Transverse colon (tissue), 4 donors: ENCODE measurements at regions not wholly inside any gene's neighbourhood (a gene's known extent, or its start where the extent isn't known, plus 50 kb on each side); places are given as distances from the start of the nearest gene placed in this dataset.
A peak's percentile ranks its signal among the peaks of the same experiment; 100 is the strongest.

Experiments used
- DNase-seq: peaks from one replicate; pipeline ENCODE4 v3.0.0-alpha.2; 2019
- H3K27ac ChIP-seq, 4 donors: fragments of 200-600 bp; sonication (generic); 2 replicates each; pipeline ENCODE4 v1.5.1; 2016 to 2018; ENCODE audit warnings: inconsistent platforms in 4 of 4
- H3K27me3 ChIP-seq: fragments of 200-600 bp; sonication (generic); 2 replicates; pipeline ENCODE4 v1.5.1; 2017; ENCODE audit warnings: inconsistent platforms
- H3K36me3 ChIP-seq, 4 donors: fragments of 200-600 bp; sonication (generic); 2 replicates each; pipeline ENCODE4 v1.5.1; 2017 to 2019; ENCODE audit warnings: inconsistent platforms in 4 of 4
- H3K4me1 ChIP-seq, 4 donors: fragments of 200-600 bp; sonication (generic); 2 replicates each; pipeline ENCODE4 v1.5.1; 2017 to 2020; ENCODE audit warnings: inconsistent platforms in 4 of 4
- H3K4me3 ChIP-seq, 4 donors: fragments of 200-600 bp; sonication (generic); 1 replicate in 1 of 4; 2 replicates in 3 of 4; pipeline versions ENCODE4 v1.5.1 to v1.6.1; 2017 to 2019; ENCODE audit warnings: inconsistent platforms in 4 of 4
- H3K9me3 ChIP-seq, 2 donors: fragments of 200-600 bp; sonication (generic); 2 replicates each; pipeline ENCODE4 v1.5.1; 2017 to 2019; ENCODE audit warnings: inconsistent platforms in 2 of 2
- CTCF ChIP-seq, 5 experiments: fragments of 200-600 bp in 3 of 5; fragments of 450-650 bp in 2 of 5; sonication (generic) in 3 of 5; IDR thresholded peaks; 1 replicate in 2 of 5; 2 replicates in 3 of 5; pipeline ENCODE4 v1.5.1; 2016 to 2017; ENCODE audit warnings: antibody characterized with exemption in 5 of 5, inconsistent platforms in 3 of 5, mild to moderate bottlenecking in 2 of 5, moderate library complexity in 1 of 5
- EP300 ChIP-seq: sonication (generic); formaldehyde crosslinking; IDR thresholded peaks from one replicate; pipeline ENCODE4 v1.6.1; 2017; ENCODE audit warnings: antibody characterized with exemption, low read depth
- POLR2A ChIP-seq: fragments of 450-650 bp; IDR thresholded peaks from one replicate; pipeline ENCODE4 v1.6.1; 2016; ENCODE audit warnings: antibody characterized with exemption, mild to moderate bottlenecking, moderate library complexity
- POLR2AphosphoS5 ChIP-seq, 3 donors: sonication (generic); formaldehyde crosslinking; IDR thresholded peaks; one replicate each; pipeline ENCODE4 v1.6.1; 2016; ENCODE audit warnings: antibody characterized with exemption in 3 of 3
- whole genome bisulfite sequencing, 2 donors: methylation state at CpG; one replicate each; pipeline ENCODE4 v1.1.5; 2018; ENCODE audit warnings: low coverage in 1 of 2; 5-methylcytosine and 5-hydroxymethylcytosine counted together
- in situ Hi-C, 4 donors: fragments of 200-750 bp; cut with MboI; loops; one replicate each; pipeline versions ENCODE4 v1.15.0 to v1.15.1; 2017; ENCODE audit warnings: low sequenced_read_pairs in 3 of 4, low pct_ligation_motif_present in 1 of 4, low pct_unique_long_range_greater_than_20kb in 1 of 4
- intact Hi-C: fragments of 100-400 bp; cut with DNase I; formaldehyde crosslinking; loops from one replicate; pipeline ENCODE4 v1.15.1; 2023; ENCODE audit warnings: low total_unique reads

- in situ Hi-C loops: no loop called here
- H3K27me3 ChIP-seq: peaks cover 3% of the 10 kb centered on the region
- intact Hi-C loops: no loop called here
Observed at GRCh38 chr22:49048591-49048990, 779.1 kb downstream of the BRD1 start.

GRCh38 chr22:49047447-49047846 lies 780.2 kb downstream of the BRD1 start:
- intact Hi-C loops: no loop called here

More at GRCh38 chr22:49048591-49048990, 779.1 kb downstream of the BRD1 start:
- Histone ChIP-seq H3K36me3 (no peaks in the 10 kb centered on the region), H3K9me3 (no peaks in the 10 kb centered on the region), H3K4me3 (no peak overlapping the region), H3K4me1 (no peaks in the 10 kb centered on the region), H3K27ac (no peak overlapping the region)
- TF ChIP-seq POLR2A: no peak
- TF ChIP-seq POLR2AphosphoS5 (IDR thresholded peaks at IDR 0.05): no peak
- no peak for TF ChIP-seq EP300
- no peak for DNase-seq
- 69% methylated on average over 11 of the region's 11 CpGs; no CpG with 5 or more reads in 1 of the 2 donors for WGBS, 2 donors

GRCh38 chr22:49046546-49047361 lies 780.9 kb downstream of the BRD1 start:
- Histone ChIP-seq H3K4me3 (no peak overlapping the region), H3K36me3 (no peaks in the 10 kb centered on the region), H3K27ac (no peak overlapping the region), H3K9me3 (no peaks in the 10 kb centered on the region), H3K4me1 (no peaks in the 10 kb centered on the region), H3K27me3 (peaks cover 2% of the 10 kb centered on the region)
- intact Hi-C loops (no loop called here), in situ Hi-C loops (no loop called here)
- TF ChIP-seq POLR2AphosphoS5 (IDR thresholded peaks at IDR 0.05) (no peak), CTCF (IDR thresholded peaks at IDR 0.05) (peak in 3 of 5 experiments; percentile 14 to 24 (median 20)), EP300 (no peak)
- 49 to 100% methylated on average over 1 to 17 of the region's 17 CpGs for WGBS, 2 donors
- DNase-seq: no peak

More at GRCh38 chr22:49047447-49047846, 780.2 kb downstream of the BRD1 start:
- H3K27ac ChIP-seq: no peak overlapping the region
- H3K9me3 ChIP-seq: no peaks in the 10 kb centered on the region
- 26 to 46% methylated on average over 4 to 5 of the region's 5 CpGs for WGBS, 2 donors
- H3K27me3 ChIP-seq: peaks cover 3% of the 10 kb centered on the region
- TF ChIP-seq POLR2A (no peak), POLR2AphosphoS5 (IDR thresholded peaks at IDR 0.05) (no peak), EP300 (no peak), CTCF (IDR thresholded peaks at IDR 0.05) (no peak)
- H3K4me3 ChIP-seq: no peak overlapping the region
- H3K36me3 ChIP-seq: no peaks in the 10 kb centered on the region
- DNase-seq: no peak
- H3K4me1 ChIP-seq: no peaks in the 10 kb centered on the region
- in situ Hi-C loops: no loop called here

- DNase-seq: no peak
- no peak for TF ChIP-seq CTCF (IDR thresholded peaks at IDR 0.05)
- no peak for TF ChIP-seq POLR2A
- no peak for TF ChIP-seq POLR2AphosphoS5 (IDR thresholded peaks at IDR 0.05)
- TF ChIP-seq EP300: no peak
- H3K4me3 ChIP-seq: no peak overlapping the region
- H3K36me3 ChIP-seq: no peaks in the 10 kb centered on the region
- in situ Hi-C loops: no loop called here
- no peak overlapping the region for H3K27ac ChIP-seq
- 35 to 60% methylated on average over 1 to 9 of the region's 9 CpGs for WGBS, 2 donors
- no peaks in the 10 kb centered on the region for H3K27me3 ChIP-seq
- H3K4me1 ChIP-seq: no peaks in the 10 kb centered on the region
- no peaks in the 10 kb centered on the region for H3K9me3 ChIP-seq
- intact Hi-C loops: no loop called here
Observed at GRCh38 chr22:49046000-49046545, 781.6 kb downstream of the BRD1 start.
